ENCODE measurements at regions not wholly inside any gene's neighbourhood (a gene's known extent, or its start where the extent isn't known, plus 50 kb on each side); places are given as distances from the start of the nearest gene placed in this dataset.

- ChIA-PET CTCF (interaction anchor here (0.6 to 1.2 kb wide), 3 partner anchors 15 to 312 kb away, joined by 3 to 4 read pairs (median 3); no protein-coding TSS in a partner anchor), POLR2A (no interaction called here)
- TF ChIP-seq, protein P1, sequence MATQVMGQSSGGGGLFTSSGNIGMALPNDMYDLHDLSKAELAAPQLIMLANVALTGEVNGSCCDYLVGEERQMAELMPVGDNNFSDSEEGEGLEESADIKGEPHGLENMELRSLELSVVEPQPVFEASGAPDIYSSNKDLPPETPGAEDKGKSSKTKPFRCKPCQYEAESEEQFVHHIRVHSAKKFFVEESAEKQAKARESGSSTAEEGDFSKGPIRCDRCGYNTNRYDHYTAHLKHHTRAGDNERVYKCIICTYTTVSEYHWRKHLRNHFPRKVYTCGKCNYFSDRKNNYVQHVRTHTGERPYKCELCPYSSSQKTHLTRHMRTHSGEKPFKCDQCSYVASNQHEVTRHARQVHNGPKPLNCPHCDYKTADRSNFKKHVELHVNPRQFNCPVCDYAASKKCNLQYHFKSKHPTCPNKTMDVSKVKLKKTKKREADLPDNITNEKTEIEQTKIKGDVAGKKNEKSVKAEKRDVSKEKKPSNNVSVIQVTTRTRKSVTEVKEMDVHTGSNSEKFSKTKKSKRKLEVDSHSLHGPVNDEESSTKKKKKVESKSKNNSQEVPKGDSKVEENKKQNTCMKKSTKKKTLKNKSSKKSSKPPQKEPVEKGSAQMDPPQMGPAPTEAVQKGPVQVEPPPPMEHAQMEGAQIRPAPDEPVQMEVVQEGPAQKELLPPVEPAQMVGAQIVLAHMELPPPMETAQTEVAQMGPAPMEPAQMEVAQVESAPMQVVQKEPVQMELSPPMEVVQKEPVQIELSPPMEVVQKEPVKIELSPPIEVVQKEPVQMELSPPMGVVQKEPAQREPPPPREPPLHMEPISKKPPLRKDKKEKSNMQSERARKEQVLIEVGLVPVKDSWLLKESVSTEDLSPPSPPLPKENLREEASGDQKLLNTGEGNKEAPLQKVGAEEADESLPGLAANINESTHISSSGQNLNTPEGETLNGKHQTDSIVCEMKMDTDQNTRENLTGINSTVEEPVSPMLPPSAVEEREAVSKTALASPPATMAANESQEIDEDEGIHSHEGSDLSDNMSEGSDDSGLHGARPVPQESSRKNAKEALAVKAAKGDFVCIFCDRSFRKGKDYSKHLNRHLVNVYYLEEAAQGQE (tag by site-specific recombination; IDR thresholded peaks at IDR 0.05): no peak
- TF ChIP-seq, protein P2, sequence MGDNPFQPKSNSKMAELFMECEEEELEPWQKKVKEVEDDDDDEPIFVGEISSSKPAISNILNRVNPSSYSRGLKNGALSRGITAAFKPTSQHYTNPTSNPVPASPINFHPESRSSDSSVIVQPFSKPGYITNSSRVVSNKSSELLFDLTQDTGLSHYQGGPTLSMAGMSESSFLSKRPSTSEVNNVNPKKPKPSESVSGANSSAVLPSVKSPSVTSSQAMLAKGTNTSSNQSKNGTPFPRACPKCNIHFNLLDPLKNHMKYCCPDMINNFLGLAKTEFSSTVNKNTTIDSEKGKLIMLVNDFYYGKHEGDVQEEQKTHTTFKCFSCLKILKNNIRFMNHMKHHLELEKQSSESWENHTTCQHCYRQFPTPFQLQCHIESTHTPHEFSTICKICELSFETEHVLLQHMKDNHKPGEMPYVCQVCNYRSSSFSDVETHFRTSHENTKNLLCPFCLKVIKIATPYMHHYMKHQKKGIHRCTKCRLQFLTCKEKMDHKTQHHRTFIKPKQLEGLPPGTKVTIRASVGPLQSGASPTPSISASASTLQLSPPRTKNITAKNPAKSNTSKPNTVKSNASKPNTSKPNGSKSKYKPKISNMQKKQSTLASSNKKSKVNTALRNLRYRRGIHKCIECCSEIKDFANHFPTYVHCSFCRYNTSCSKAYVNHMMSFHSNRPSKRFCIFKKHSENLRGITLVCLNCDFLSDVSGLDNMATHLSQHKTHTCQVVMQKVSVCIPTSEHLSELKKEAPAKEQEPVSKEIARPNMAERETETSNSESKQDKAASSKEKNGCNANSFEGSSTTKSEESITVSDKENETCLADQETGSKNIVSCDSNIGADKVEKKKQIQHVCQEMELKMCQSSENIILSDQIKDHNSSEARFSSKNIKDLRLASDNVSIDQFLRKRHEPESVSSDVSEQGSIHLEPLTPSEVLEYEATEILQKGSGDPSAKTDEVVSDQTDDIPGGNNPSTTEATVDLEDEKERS (tag by site-specific recombination; IDR thresholded peaks at IDR 0.05): no peak
- no peak for TF ChIP-seq ZNF248 (tag by site-specific recombination; IDR thresholded peaks at IDR 0.05)
- TF ChIP-seq ZNF366 (tag by site-specific recombination; conservative IDR thresholded peaks at IDR 0.05): no peak
- TF ChIP-seq ZNF707 (tag by site-specific recombination; IDR thresholded peaks at IDR 0.05): no peak
- no peak for TF ChIP-seq ZNF335 (tag by site-specific recombination; conservative IDR thresholded peaks at IDR 0.05)
- no peak for TF ChIP-seq ZNF473 (tag by site-specific recombination; IDR thresholded peaks at IDR 0.05)
- no peak for TF ChIP-seq ZNF624 (tag by site-specific recombination; IDR thresholded peaks at IDR 0.05)
- no peak for TF ChIP-seq PBX3 (CRISPR knock-in tag; IDR thresholded peaks at IDR 0.05)
- TF ChIP-seq ZXDB (tag by site-specific recombination; IDR thresholded peaks at IDR 0.05): no peak
- TF ChIP-seq ZNF549 (tag by site-specific recombination; IDR thresholded peaks at IDR 0.05): no peak
- TF ChIP-seq ZNF776 (tag by site-specific recombination; IDR thresholded peaks at IDR 0.05; ENCODE audit: borderline replicate concordance): no peak
- no peak for TF ChIP-seq ZNF701 (tag by site-specific recombination; IDR thresholded peaks at IDR 0.05)
- TF ChIP-seq ZNF529 (tag by site-specific recombination; IDR thresholded peaks at IDR 0.05; ENCODE audit: insufficient replicate concordance): no peak
- no peak for TF ChIP-seq ELK4 (IDR thresholded peaks at IDR 0.05; ENCODE audit: borderline replicate concordance, low read depth, low read length)
- no peak for TF ChIP-seq ZNF121 (tag by site-specific recombination; IDR thresholded peaks at IDR 0.05)
- TF ChIP-seq, protein P3, sequence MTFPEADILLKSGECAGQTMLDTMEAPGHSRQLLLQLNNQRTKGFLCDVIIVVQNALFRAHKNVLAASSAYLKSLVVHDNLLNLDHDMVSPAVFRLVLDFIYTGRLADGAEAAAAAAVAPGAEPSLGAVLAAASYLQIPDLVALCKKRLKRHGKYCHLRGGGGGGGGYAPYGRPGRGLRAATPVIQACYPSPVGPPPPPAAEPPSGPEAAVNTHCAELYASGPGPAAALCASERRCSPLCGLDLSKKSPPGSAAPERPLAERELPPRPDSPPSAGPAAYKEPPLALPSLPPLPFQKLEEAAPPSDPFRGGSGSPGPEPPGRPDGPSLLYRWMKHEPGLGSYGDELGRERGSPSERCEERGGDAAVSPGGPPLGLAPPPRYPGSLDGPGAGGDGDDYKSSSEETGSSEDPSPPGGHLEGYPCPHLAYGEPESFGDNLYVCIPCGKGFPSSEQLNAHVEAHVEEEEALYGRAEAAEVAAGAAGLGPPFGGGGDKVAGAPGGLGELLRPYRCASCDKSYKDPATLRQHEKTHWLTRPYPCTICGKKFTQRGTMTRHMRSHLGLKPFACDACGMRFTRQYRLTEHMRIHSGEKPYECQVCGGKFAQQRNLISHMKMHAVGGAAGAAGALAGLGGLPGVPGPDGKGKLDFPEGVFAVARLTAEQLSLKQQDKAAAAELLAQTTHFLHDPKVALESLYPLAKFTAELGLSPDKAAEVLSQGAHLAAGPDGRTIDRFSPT (tag by site-specific recombination; IDR thresholded peaks at IDR 0.05): no peak
- Histone ChIP-seq H3K4me1 (ENCODE audit: control insufficient read depth, insufficient read depth, low read length) (no peaks in the 10 kb centered on the region), H3K27ac (ENCODE audit: extremely low read depth, low read depth, low read length) (no peak overlapping the region), H3K9me3 (ENCODE audit: control insufficient read depth, insufficient read depth, low read depth, low read length) (no peaks in the 10 kb centered on the region), H3K36me3 (ENCODE audit: control insufficient read depth in 2 of 2, insufficient read depth in 1 of 2, low read length in 2 of 2) (no peaks in the 10 kb centered on the region), H3K4me3 (ENCODE audit: low read depth, low read length) (no peak overlapping the region)
Observed at GRCh38 chr12:67807814-67808213, 159.3 kb downstream of the DYRK2 start.

Data from HEK293 (cell line).